Thoracic aorta (tissue), 2 donors: ENCODE measurements at regions not wholly inside any gene's neighbourhood (a gene's known extent, or its start where the extent isn't known, plus 50 kb on each side); places are given as distances from the start of the nearest gene placed in this dataset.

Experiments
- ATAC-seq: fragments of 150-250 bp; one replicate; pipeline ENCODE4 v1.8.0; 2017; ENCODE audit warnings: low read depth; ENCODE audit not compliant: insufficient number of reproducible peaks, low FRiP score
- DNase-seq: peaks from one replicate; pipeline ENCODE4 v3.0.0-alpha.2; 2020; ENCODE audit warnings: low spot score
- H3K27ac ChIP-seq, 2 donors: fragments of 200-600 bp; sonication (generic); 1 replicate in 1 of 2; 2 replicates in 1 of 2; pipeline ENCODE4 v1.5.1; 2016; ENCODE audit warnings: mild to moderate bottlenecking in 2 of 2, moderate library complexity in 2 of 2
- H3K27me3 ChIP-seq: fragments of 200-600 bp; sonication (generic); replicated peaks from 2 replicates; pipeline ENCODE4 v1.6.0; 2016; ENCODE audit warnings: mild to moderate bottlenecking; ENCODE audit not compliant: insufficient read depth
- H3K36me3 ChIP-seq: fragments of 200-600 bp; sonication (generic); one replicate; pipeline ENCODE4 v1.5.1; 2016
- H3K4me1 ChIP-seq, 2 donors: fragments of 200-600 bp; sonication (generic); 1 replicate in 1 of 2; 2 replicates in 1 of 2; pipeline versions ENCODE4 v1.5.1 to v1.6.0; 2016; ENCODE audit warnings: low read depth in 2 of 2, mild to moderate bottlenecking in 1 of 2; ENCODE audit not compliant: control insufficient read depth in 1 of 2
- H3K4me3 ChIP-seq: fragments of 200-600 bp; sonication (generic); 2 replicates; pipeline ENCODE4 v1.5.1; 2016; ENCODE audit warnings: mild to moderate bottlenecking
- H3K9me3 ChIP-seq: fragments of 200-600 bp; sonication (generic); 2 replicates; pipeline ENCODE4 v1.5.1; 2016
- TF ChIP-seq, protein P1 (sequence below): fragments of 200-600 bp; sonication (generic); IDR thresholded peaks from one replicate; pipeline ENCODE4 v1.5.1; 2019; ENCODE audit warnings: antibody characterized with exemption

DNA sequence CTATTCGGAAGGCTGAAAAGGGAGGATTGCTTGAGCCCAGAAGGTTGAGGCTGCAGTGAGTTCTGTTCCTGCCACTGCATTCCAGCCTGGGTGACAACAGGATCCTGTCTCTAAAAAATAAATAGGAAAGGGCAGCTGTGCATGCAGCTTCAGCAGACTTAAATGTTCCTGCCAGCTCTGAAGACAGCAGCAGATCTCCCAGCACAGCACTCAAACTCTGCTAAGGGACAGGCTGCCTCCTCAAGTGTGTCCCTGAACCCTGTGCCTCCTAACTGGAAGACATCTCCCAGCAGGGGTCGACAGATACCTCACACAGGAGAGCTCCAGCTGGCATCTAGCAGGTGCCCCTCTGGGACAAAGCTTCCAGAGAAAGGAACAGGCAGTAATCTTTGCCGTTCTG is 117.9 kb downstream of the CXCL12 start:
- DNase-seq: no peak
- no peaks in the 10 kb centered on the region for H3K9me3 ChIP-seq
- TF ChIP-seq, protein P1, sequence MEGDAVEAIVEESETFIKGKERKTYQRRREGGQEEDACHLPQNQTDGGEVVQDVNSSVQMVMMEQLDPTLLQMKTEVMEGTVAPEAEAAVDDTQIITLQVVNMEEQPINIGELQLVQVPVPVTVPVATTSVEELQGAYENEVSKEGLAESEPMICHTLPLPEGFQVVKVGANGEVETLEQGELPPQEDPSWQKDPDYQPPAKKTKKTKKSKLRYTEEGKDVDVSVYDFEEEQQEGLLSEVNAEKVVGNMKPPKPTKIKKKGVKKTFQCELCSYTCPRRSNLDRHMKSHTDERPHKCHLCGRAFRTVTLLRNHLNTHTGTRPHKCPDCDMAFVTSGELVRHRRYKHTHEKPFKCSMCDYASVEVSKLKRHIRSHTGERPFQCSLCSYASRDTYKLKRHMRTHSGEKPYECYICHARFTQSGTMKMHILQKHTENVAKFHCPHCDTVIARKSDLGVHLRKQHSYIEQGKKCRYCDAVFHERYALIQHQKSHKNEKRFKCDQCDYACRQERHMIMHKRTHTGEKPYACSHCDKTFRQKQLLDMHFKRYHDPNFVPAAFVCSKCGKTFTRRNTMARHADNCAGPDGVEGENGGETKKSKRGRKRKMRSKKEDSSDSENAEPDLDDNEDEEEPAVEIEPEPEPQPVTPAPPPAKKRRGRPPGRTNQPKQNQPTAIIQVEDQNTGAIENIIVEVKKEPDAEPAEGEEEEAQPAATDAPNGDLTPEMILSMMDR: no peak

GRCh38 chr10:44264244-44264643 is 120.7 kb downstream of the CXCL12 start:
- DNase-seq: no peak
- Histone ChIP-seq H3K27ac (no peak overlapping the region), H3K4me3 (no peak overlapping the region), H3K4me1 (peaks cover 3 to 30% of the 10 kb centered on the region in 2 donors), H3K36me3 (no peaks in the 10 kb centered on the region), H3K9me3 (no peaks in the 10 kb centered on the region), H3K27me3 (no peaks in the 10 kb centered on the region)
- no peak for ATAC-seq
- TF ChIP-seq, protein P1: no peak

More for the DNA sequence above, 117.9 kb downstream of the CXCL12 start:
- Histone ChIP-seq H3K27ac (no peak overlapping the region), H3K4me3 (no peak overlapping the region), H3K4me1 (peaks cover under 1 to 21% of the 10 kb centered on the region in 2 donors), H3K27me3 (no peaks in the 10 kb centered on the region), H3K36me3 (no peaks in the 10 kb centered on the region)
- ATAC-seq: no peak

DNA sequence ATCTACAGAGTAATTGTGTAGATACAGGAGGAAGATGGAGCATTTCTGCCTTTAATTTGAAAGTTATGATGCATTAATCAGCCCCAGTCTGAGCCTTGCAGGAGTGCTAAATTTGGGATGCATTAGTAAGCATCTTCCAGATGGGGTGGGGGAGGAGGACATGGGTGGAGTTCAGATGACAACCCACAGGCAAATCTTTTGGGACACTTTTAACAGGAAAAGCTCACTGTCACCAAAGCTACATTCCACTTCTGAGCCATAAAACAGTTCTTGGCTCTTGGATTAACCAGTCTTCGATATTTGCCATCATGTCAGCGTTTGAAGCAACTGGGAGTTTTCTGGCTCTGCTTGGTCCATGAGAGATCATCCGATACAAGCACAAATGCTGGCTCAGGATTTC is 121.1 kb downstream of the CXCL12 start:
- H3K9me3 ChIP-seq: no peaks in the 10 kb centered on the region
- peaks cover 3 to 30% of the 10 kb centered on the region in 2 donors for H3K4me1 ChIP-seq
- no peak overlapping the region for H3K4me3 ChIP-seq
- TF ChIP-seq, protein P1: no peak
- H3K36me3 ChIP-seq: no peaks in the 10 kb centered on the region
- no peaks in the 10 kb centered on the region for H3K27me3 ChIP-seq
- ATAC-seq (no peak), DNase-seq (no peak)
- no peak overlapping the region for H3K27ac ChIP-seq

DNA sequence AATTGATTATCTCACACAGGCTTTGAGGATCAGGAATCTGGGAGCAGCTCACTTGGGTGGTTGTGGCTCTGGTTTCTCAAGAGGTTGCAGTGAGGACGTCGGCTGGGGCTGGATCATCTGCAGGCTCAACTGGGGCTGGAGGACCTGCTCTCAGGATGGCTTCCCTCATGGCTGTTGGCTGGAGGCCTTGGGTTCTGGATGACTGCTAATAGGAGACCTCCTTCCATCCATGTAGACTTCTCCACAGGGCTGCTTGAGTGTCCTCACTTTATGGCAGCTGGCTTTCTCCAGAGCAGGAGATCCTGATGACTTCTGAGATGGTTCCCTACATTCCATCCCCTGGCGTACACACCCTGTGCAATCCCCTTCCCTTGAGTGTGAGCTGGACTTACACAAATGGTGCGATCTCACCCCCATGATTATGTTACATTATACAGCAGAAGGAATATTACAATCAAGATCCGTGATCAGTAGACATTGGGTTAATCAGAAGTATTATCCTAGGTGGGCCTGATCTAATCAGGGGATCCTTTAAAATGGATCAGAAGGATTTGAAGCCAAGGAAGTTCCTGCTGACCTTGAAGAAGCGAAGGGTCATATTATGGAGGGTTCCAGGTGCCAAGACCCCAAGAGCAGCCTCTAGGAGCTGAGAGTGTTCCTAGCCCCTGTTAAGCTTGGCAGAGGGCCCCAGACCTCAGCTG is 122.2 kb downstream of the CXCL12 start:
- no peaks in the 10 kb centered on the region for H3K36me3 ChIP-seq
- H3K4me3 ChIP-seq: no peak overlapping the region
- TF ChIP-seq, protein P1: no peak
- H3K27ac ChIP-seq: peak overlapping the region in 1 of 2 donors; percentile 14
- peaks cover 3 to 30% of the 10 kb centered on the region in 2 donors for H3K4me1 ChIP-seq
- no peak for ATAC-seq
- no peak for DNase-seq
- no peaks in the 10 kb centered on the region for H3K27me3 ChIP-seq
- no peaks in the 10 kb centered on the region for H3K9me3 ChIP-seq

- peak overlapping the region; percentile 14 to 46 for H3K27ac ChIP-seq
- no peaks in the 10 kb centered on the region for H3K9me3 ChIP-seq
- H3K36me3 ChIP-seq: no peaks in the 10 kb centered on the region
- peaks cover 3 to 30% of the 10 kb centered on the region in 2 donors for H3K4me1 ChIP-seq
- DNase-seq (no peak), ATAC-seq (no peak)
- H3K4me3 ChIP-seq: no peak overlapping the region
- no peaks in the 10 kb centered on the region for H3K27me3 ChIP-seq
- TF ChIP-seq, protein P1: no peak
Observed at GRCh38 chr10:44261710-44262455, 123.0 kb downstream of the CXCL12 start.
